HepG2 (cell line): ENCODE measurements at regions not wholly inside any gene's neighbourhood (a gene's known extent, or its start where the extent isn't known, plus 50 kb on each side); places are given as distances from the start of the nearest gene placed in this dataset.

Source experiments
- ATAC-seq: fragments of 200-7000 bp; cut with Tn5 transposase; 3 replicates; pipeline ENCODE4 v1.9.1; 2020; ENCODE audit warnings: mild to moderate bottlenecking, moderate library complexity
- BruUV-seq: library from RNA; stranded (reverse); fragments of 400-500 nt; replicated peaks from 2 replicates; lab custom pipeline; 2021; lab: Mats Ljungman, UMichigan
- CTCF ChIA-PET: fragments of 300-600 bp; formaldehyde crosslinking; extraction: SDS; loops from one replicate; lab custom pipeline; 2021; ENCODE audit warnings: low total read pairs, inconsistent platforms, low intra/inter-chr PET ratio; lab: Yijun Ruan, JAX
- POLR2A ChIA-PET: fragments of 350-600 bp; sonication (Branson Sonifier 250); formaldehyde crosslinking; loops from one replicate; lab custom pipeline; 2020; ENCODE audit warnings: antibody characterized with exemption, inconsistent platforms; lab: Yijun Ruan, JAX
- DNase-seq: peaks from one replicate; pipeline ENCODE4 v3.0.0-alpha.2; 2015; ENCODE audit warnings: low spot score
- FAIRE-seq: peaks from 3 replicates; lab custom pipeline; 2011; peaks lifted over from hg19 to GRCh38; lab: Jason Lieb, UNC
- H2AFZ ChIP-seq: one replicate; pipeline ENCODE4 v1.6.1; 2011; ENCODE audit warnings: low read length, inconsistent platforms
- H3K27ac ChIP-seq: fragments of 300-600 bp; 3 replicates; pipeline ENCODE4 v1.8.0; 2011; ENCODE audit warnings: mixed run types, mild to moderate bottlenecking, mixed read lengths, low read length, inconsistent platforms; ENCODE audit not compliant: insufficient read depth; ENCODE audit errors: extremely low read length
- H3K27me3 ChIP-seq, 2 experiments: fragments of 200-600 bp in 1 of 2; 2 replicates in 1 of 2; 3 replicates in 1 of 2; pipeline versions ENCODE4 v1.6.0 to v1.8.0; 2011; ENCODE audit warnings: low read length in 2 of 2, mild to moderate bottlenecking in 2 of 2, moderate library complexity in 2 of 2, inconsistent platforms in 1 of 2; ENCODE audit not compliant: insufficient read depth in 2 of 2, control insufficient read depth in 1 of 2
- H3K36me3 ChIP-seq, 2 experiments: fragments of 200-600 bp in 1 of 2; replicated peaks in 1 of 2; 2 replicates in 1 of 2; 3 replicates in 1 of 2; pipeline versions ENCODE4 v1.5.1 to v1.8.0; 2011; ENCODE audit warnings: low read length in 2 of 2, inconsistent platforms in 1 of 2; ENCODE audit not compliant: insufficient read depth in 2 of 2, control insufficient read depth in 1 of 2
- H3K4me1 ChIP-seq: 2 replicates; pipeline ENCODE4 v1.5.1; 2012; ENCODE audit warnings: low read length, inconsistent platforms; ENCODE audit not compliant: insufficient read depth
- H3K4me2 ChIP-seq: 2 replicates; pipeline ENCODE4 v1.6.0; 2011; ENCODE audit warnings: low read depth, low read length, inconsistent platforms
- H3K4me3 ChIP-seq, 3 experiments: fragments of 200-600 bp in 1 of 3; sonication (generic), shearing (Covaris generic) in 1 of 3; replicated peaks in 1 of 3; 2 replicates each; pipeline ENCODE4 v1.5.1; 2011 to 2016; ENCODE audit warnings: low read length in 3 of 3, inconsistent platforms in 2 of 3, low read depth in 2 of 3, mild to moderate bottlenecking in 2 of 3, control low read depth in 1 of 3, mixed read lengths in 1 of 3; ENCODE audit not compliant: insufficient read depth in 1 of 3
- H3K79me2 ChIP-seq: one replicate; pipeline ENCODE4 v1.6.1; 2011; ENCODE audit warnings: low read length, inconsistent platforms; ENCODE audit not compliant: insufficient read depth
- H3K9ac ChIP-seq: 2 replicates; pipeline ENCODE4 v1.6.0; 2011; ENCODE audit warnings: mild to moderate bottlenecking, low read depth, low read length, inconsistent platforms; ENCODE audit not compliant: insufficient read depth
- H3K9me3 ChIP-seq: 2 replicates; pipeline ENCODE4 v1.5.1; 2012; ENCODE audit warnings: mild to moderate bottlenecking, low read length
- H4K20me1 ChIP-seq: 2 replicates; pipeline ENCODE4 v1.6.0; 2011; ENCODE audit warnings: inconsistent platforms, mild to moderate bottlenecking, low read length, moderate library complexity; ENCODE audit not compliant: insufficient read depth
- ERF ChIP-seq: IDR thresholded peaks from 2 replicates; pipeline ENCODE4 v1.6.1; 2018; ENCODE audit warnings: missing biosample characterization, missing genetic modification reagents
- HOXD1 ChIP-seq: sonication (generic); formaldehyde crosslinking; IDR thresholded peaks from 2 replicates; pipeline ENCODE4 v1.5.0; 2020; ENCODE audit warnings: missing genetic modification reagents
- MAFF ChIP-seq: IDR thresholded peaks from 2 replicates; pipeline ENCODE4 v1.6.1; 2011; ENCODE audit warnings: low read depth, low read length, improper control_type of control experiment
- MAFK ChIP-seq, 2 experiments: IDR thresholded peaks in 1 of 2; conservative IDR thresholded peaks in 1 of 2; 2 replicates each; pipeline ENCODE4 v1.6.1; 2011; ENCODE audit warnings: improper control_type of control experiment in 2 of 2, low read length in 2 of 2
- ONECUT2 ChIP-seq: sonication (generic); formaldehyde crosslinking; IDR thresholded peaks from 2 replicates; pipeline ENCODE4 v1.4.0; 2020; ENCODE audit warnings: missing genetic modification reagents
- ZNF432 ChIP-seq: sonication (generic); formaldehyde crosslinking; IDR thresholded peaks from 2 replicates; pipeline ENCODE4 v1.5.0; 2020; ENCODE audit warnings: missing genetic modification reagents, mild to moderate bottlenecking, borderline replicate concordance
- ZNF530 ChIP-seq: sonication (generic); formaldehyde crosslinking; IDR thresholded peaks from 2 replicates; pipeline ENCODE4 v1.5.0; 2020; ENCODE audit warnings: low read depth, mild to moderate bottlenecking, missing genetic modification reagents
- ZSCAN25 ChIP-seq: sonication (generic); formaldehyde crosslinking; IDR thresholded peaks from 2 replicates; pipeline ENCODE4 v1.8.0; 2022; ENCODE audit warnings: mild to moderate bottlenecking, missing genetic modification reagents
- WGBS: methylation state at CpG from one replicate; pipeline ENCODE4 v1.1.6; 2017; ENCODE audit warnings: low lambda C conversion rate; 5-methylcytosine and 5-hydroxymethylcytosine counted together
- in situ Hi-C: cut with HindIII; loops from 2 replicates; pipeline ENCODE4 v1.10.0; 2017; ENCODE audit warnings: low pct_unique_long_range_greater_than_20kb; ENCODE audit not compliant: extremely low pct_ligation_motif_present
- intact Hi-C: fragments of 100-400 bp; cut with micrococcal nuclease; formaldehyde crosslinking; loops from one replicate; pipeline ENCODE4 v1.10.0; 2022; ENCODE audit not compliant: unreplicated experiment
- TF ChIP-seq, protein P1 (sequence below): sonication (generic); formaldehyde crosslinking; IDR thresholded peaks from 2 replicates; pipeline ENCODE4 v1.4.0; 2020; ENCODE audit warnings: missing genetic modification reagents

- in situ Hi-C loops: no loop called here
- H3K27ac ChIP-seq: no peak overlapping the region
- no peak for TF ChIP-seq ZNF530 (CRISPR knock-in tag)
- TF ChIP-seq HOXD1 (CRISPR knock-in tag): no peak
- TF ChIP-seq, protein P1, sequence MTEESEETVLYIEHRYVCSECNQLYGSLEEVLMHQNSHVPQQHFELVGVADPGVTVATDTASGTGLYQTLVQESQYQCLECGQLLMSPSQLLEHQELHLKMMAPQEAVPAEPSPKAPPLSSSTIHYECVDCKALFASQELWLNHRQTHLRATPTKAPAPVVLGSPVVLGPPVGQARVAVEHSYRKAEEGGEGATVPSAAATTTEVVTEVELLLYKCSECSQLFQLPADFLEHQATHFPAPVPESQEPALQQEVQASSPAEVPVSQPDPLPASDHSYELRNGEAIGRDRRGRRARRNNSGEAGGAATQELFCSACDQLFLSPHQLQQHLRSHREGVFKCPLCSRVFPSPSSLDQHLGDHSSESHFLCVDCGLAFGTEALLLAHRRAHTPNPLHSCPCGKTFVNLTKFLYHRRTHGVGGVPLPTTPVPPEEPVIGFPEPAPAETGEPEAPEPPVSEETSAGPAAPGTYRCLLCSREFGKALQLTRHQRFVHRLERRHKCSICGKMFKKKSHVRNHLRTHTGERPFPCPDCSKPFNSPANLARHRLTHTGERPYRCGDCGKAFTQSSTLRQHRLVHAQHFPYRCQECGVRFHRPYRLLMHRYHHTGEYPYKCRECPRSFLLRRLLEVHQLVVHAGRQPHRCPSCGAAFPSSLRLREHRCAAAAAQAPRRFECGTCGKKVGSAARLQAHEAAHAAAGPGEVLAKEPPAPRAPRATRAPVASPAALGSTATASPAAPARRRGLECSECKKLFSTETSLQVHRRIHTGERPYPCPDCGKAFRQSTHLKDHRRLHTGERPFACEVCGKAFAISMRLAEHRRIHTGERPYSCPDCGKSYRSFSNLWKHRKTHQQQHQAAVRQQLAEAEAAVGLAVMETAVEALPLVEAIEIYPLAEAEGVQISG: no peak
- TF ChIP-seq MAFK (conservative IDR thresholded peaks at IDR 0.05 in 1 of 2, IDR thresholded peaks at IDR 0.05 in 1 of 2; ENCODE audit: low read length in 2 of 2): peak; percentile 71 to 94
- no peak for TF ChIP-seq ZSCAN25
- no peak for TF ChIP-seq ERF (CRISPR knock-in tag)
- TF ChIP-seq ONECUT2 (CRISPR knock-in tag): no peak
- peak; percentile 86 for TF ChIP-seq MAFF
- TF ChIP-seq ZNF432 (CRISPR knock-in tag): no peak
- DNase-seq (no peak), FAIRE-seq (no peak), ATAC-seq (no peak)
- H2AFZ ChIP-seq: no peak overlapping the region
- H3K4me1 ChIP-seq: peaks cover 11% of the 10 kb centered on the region
- CTCF ChIA-PET: no interaction called here
- intact Hi-C loops: no loop called here
- no peak overlapping the region for H3K4me2 ChIP-seq
- H3K27me3 ChIP-seq: no peaks in the 10 kb centered on the region
- peaks cover 5% of the 10 kb centered on the region for H3K79me2 ChIP-seq
- POLR2A ChIA-PET: interaction anchor here (0.9 to 1.0 kb wide), 2 partner anchors 12 to 22 kb away, joined by 3 read pairs; no protein-coding TSS in a partner anchor
- H4K20me1 ChIP-seq: no peaks in the 10 kb centered on the region
- BruUV-seq: no TSS peak
- H3K9ac ChIP-seq: no peak overlapping the region
- no peaks in the 10 kb centered on the region for H3K9me3 ChIP-seq
- WGBS: 89% methylated on average over 1 of the region's 1 CpG
- H3K4me3 ChIP-seq: no peak overlapping the region
- peaks cover 0 to 9% of the 10 kb centered on the region in 2 experiments; a peak in 2 of 5 replicates for H3K36me3 ChIP-seq
Observed at GRCh38 chrY:19589664-19590063, 154.9 kb downstream of the KDM5D start.
